NB4 (cell line): ENCODE measurements at regions not wholly inside any gene's neighbourhood (a gene's known extent, or its start where the extent isn't known, plus 50 kb on each side); places are given as distances from the start of the nearest gene placed in this dataset.

Experiments used
- DNase-seq: peaks from one replicate; pipeline ENCODE4 v3.0.0; 2010; ENCODE audit warnings: low read depth
- H3K4me3 ChIP-seq: one replicate; pipeline ENCODE4 v1.5.1; 2011; ENCODE audit warnings: mild to moderate bottlenecking, low read depth, low read length, moderate library complexity
- MYC ChIP-seq: IDR thresholded peaks from 2 replicates; pipeline ENCODE4 v1.6.1; 2011; ENCODE audit warnings: low read depth, low read length
- POLR2A ChIP-seq: IDR thresholded peaks from 2 replicates; pipeline ENCODE4 v1.6.1; 2011; ENCODE audit warnings: mild to moderate bottlenecking; ENCODE audit not compliant: insufficient read length; ENCODE audit errors: extremely low read depth
- TF ChIP-seq, protein P1 (sequence below): IDR thresholded peaks from 2 replicates; pipeline ENCODE4 v1.6.1; 2011; ENCODE audit warnings: low read depth, low read length
- TF ChIP-seq, protein P2 (sequence below): IDR thresholded peaks from one replicate; pipeline ENCODE4 v1.5.1; 2012; ENCODE audit warnings: low read depth, low read length

DNA sequence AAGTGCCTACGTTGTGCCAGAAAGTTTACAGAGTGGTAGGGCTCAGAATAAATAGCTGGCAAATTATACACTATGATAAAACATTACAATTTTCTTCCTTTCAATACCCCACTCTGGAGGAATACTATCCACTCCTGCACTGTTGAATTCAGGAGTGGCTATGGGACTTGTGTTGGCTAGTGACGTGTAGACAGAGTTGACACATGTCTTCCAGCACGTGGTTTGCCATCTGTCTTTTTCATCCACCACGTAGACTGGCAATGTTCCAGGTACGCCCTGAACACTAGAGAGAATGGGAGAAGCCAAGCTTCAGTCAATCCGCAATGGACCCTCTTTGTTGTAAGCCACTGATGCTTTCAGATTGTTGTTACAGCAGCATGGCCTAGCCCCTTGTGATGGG, 168.8 kb upstream of the RBPJ start:
- DNase-seq = no peak
- no peak overlapping the region for H3K4me3 ChIP-seq
- TF ChIP-seq, protein P1, sequence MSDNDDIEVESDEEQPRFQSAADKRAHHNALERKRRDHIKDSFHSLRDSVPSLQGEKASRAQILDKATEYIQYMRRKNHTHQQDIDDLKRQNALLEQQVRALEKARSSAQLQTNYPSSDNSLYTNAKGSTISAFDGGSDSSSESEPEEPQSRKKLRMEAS = no peak
- TF ChIP-seq, protein P2, sequence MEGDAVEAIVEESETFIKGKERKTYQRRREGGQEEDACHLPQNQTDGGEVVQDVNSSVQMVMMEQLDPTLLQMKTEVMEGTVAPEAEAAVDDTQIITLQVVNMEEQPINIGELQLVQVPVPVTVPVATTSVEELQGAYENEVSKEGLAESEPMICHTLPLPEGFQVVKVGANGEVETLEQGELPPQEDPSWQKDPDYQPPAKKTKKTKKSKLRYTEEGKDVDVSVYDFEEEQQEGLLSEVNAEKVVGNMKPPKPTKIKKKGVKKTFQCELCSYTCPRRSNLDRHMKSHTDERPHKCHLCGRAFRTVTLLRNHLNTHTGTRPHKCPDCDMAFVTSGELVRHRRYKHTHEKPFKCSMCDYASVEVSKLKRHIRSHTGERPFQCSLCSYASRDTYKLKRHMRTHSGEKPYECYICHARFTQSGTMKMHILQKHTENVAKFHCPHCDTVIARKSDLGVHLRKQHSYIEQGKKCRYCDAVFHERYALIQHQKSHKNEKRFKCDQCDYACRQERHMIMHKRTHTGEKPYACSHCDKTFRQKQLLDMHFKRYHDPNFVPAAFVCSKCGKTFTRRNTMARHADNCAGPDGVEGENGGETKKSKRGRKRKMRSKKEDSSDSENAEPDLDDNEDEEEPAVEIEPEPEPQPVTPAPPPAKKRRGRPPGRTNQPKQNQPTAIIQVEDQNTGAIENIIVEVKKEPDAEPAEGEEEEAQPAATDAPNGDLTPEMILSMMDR = no peak
- TF ChIP-seq POLR2A (no peak), MYC (no peak)

DNA sequence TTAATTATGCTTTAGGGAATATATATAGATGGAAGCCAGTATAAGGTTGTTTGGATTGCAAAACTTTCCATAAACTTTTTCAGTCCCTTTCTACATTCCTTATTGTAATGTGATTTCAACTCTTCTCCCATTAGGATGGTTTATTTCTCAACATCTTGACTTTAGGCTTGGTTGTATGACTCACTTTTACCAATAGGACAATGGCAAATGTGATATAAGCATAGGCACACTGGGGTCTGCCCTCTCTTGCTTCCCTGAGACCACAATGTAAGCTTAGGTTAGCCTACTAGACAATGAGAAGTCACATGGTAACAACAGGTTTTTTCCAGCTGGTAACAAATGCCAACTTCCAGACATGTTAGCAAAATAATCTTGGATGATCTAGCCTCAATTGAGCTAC, 163.3 kb upstream of the RBPJ start:
- TF ChIP-seq, protein P1 = no peak
- TF ChIP-seq, protein P2 = no peak
- TF ChIP-seq MYC (no peak), POLR2A (no peak)
- H3K4me3 ChIP-seq = no peak overlapping the region
- no peak for DNase-seq

DNA sequence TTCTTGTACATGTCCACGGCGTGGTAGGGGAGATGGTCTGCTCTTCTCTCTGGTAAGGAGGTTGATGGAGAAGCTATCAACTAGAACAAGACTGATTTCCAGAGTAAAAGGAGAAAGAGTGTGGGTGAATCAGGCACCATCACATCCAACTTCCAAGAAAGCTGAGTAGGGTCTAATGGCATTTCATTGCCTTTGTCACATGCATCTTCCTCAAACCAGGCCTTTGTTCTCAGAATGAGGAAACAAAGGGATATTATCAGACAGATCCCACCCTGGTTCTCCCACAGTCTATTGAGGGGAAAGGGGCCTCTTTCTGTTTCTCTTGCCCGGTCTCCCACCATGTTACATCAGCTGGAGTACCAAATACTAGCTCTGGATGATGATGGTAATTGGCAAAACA, 160.2 kb upstream of the RBPJ start:
- DNase-seq = no peak

DNA sequence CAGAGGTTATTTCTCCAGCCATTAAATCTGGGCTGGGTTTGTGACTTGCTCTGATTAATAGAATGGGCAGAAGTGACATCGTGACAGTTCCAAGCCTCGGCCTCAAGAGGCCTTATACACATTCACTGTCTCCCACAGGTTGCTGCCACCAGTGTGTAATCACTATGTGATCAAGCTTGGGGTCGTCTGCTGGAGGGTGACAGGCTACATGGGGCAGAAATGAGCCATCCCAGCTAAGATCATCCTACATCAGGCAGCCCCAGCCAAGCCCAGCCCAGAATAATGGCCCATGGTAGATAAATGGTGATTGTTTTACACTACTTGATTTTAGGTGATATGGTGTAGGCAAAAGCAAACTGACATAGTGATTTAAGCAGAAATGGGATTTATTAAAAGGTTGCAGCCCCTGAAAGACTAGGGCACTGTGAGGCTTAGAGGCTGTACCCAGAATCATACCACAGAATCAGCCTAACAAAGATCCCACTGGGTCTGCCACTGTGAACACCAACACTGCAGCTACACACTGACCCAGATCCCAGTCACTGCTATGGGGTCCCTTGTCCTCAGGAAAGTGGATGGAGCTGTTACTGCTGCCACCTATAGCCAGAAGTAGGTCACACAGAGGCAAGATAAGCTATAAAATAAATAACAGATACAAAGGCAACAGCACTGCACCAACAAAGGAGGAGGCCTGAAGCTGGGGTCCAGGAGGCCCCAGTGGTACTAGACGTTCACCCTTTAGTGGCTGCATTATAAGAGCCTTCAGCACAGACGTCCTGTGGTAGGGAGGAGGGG, 159.6 kb upstream of the RBPJ start:
- H3K4me3 ChIP-seq = no peak overlapping the region
- TF ChIP-seq POLR2A = no peak
- TF ChIP-seq, protein P2 = peak; percentile 35
- peak; percentile 52 for DNase-seq

More for the DNA sequence above, 160.2 kb upstream of the RBPJ start:
- H3K4me3 ChIP-seq = no peak overlapping the region
- TF ChIP-seq POLR2A = no peak
- TF ChIP-seq, protein P1 = no peak
- no peak for TF ChIP-seq MYC
- TF ChIP-seq, protein P2 = no peak

DNA sequence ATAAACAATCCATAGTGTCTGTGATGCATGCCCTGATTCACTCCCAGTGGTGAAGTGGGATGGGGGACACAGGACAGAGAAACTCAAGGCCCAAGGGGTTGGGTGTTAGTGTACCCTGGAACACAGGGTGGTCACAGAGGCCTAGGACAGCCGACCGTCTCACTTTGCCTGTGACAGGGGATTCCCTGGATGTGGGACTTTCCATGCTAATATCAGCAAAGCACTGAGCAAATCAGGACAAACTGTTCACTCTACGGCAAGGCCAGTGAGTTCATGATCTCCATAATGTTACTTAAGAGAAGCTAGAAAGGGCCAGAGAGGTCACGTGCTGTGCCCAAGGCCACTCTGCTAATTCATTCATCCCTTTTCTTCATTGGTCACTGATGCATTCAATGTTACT, 158.7 kb upstream of the RBPJ start:
- no peak for TF ChIP-seq MYC
- H3K4me3 ChIP-seq = no peak overlapping the region
- no peak for DNase-seq

DNA sequence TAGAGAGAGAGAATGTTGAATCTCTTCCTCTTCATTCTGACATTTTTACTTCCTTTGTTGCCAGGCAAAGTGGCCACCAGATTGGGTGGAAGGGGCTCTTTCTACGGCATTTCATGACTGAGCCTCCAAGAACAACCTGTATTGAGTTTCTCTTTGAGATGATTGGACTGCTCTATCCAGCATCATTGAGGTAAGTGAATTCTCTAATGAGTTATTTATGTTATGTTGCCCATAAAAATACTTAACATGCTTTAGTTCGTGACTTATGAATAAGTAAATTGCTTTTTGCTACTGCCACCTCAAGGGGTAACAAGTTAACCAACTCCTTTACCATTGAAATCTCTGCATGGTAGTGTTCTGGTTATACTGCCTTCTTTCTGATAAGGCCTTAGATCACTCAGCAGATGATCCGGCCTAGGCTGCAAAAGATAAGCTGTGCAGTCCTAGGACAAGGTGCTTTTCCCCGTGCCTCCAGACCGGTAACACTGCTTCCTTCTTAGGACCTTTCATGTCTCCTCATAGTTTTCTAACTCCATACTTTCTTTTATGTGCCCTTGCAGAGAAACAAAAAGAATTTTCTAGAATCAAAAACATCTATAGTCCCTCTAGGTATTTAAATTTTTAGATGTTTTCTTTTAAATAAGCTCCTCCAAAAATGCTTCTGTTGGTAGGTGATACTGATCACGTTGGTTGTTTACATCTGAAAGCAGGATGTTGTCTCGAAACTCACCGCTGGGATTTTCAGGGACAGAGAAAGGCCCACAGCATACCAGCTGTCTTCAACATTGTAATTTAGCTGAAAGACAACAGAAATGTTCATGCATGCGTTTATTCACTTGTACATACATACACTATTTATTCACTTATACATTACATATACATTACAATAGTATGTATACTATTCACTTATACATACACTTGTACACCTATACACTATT, 157.1 kb upstream of the RBPJ start:
- DNase-seq = no peak
- TF ChIP-seq, protein P1 = no peak
- TF ChIP-seq POLR2A (no peak), MYC (no peak)
- TF ChIP-seq, protein P2 = no peak
- no peak overlapping the region for H3K4me3 ChIP-seq
